ENCODE measurements at regions not wholly inside any gene's neighbourhood (a gene's known extent, or its start where the extent isn't known, plus 50 kb on each side); places are given as distances from the start of the nearest gene placed in this dataset.

GRCh38 chrX:97666890-97667289 lies 783.2 kb downstream of the RPA4 start:
- no peak overlapping the region for H3K4me3 ChIP-seq (ENCODE audit: low read length)
- H3K9me3 ChIP-seq (ENCODE audit: insufficient read depth, low read depth, low read length): no peaks in the 10 kb centered on the region
- H3K27me3 ChIP-seq (ENCODE audit: insufficient read depth, low read length): no peaks in the 10 kb centered on the region
- H3K36me3 ChIP-seq (ENCODE audit: insufficient read depth, low read depth, low read length): no peaks in the 10 kb centered on the region
- H3K27ac ChIP-seq (ENCODE audit: low read length): no peak overlapping the region
- no peaks in the 10 kb centered on the region for H3K4me1 ChIP-seq (ENCODE audit: insufficient read depth, low read length)
- no peak overlapping the region for H3K9ac ChIP-seq (ENCODE audit: low read depth, low read length)

GRCh38 chrX:97668126-97668525 lies 784.4 kb downstream of the RPA4 start:
- Histone ChIP-seq H3K36me3 (ENCODE audit: insufficient read depth, low read depth, low read length) (no peaks in the 10 kb centered on the region), H3K9me3 (ENCODE audit: insufficient read depth, low read depth, low read length) (no peaks in the 10 kb centered on the region), H3K4me1 (ENCODE audit: insufficient read depth, low read length) (no peaks in the 10 kb centered on the region), H3K4me3 (ENCODE audit: low read length) (no peak overlapping the region), H3K9ac (ENCODE audit: low read depth, low read length) (no peak overlapping the region), H3K27me3 (ENCODE audit: insufficient read depth, low read length) (no peaks in the 10 kb centered on the region), H3K27ac (ENCODE audit: low read length) (no peak overlapping the region)

GRCh38 chrX:97672138-97672537 lies 788.4 kb downstream of the RPA4 start:
- H3K9ac ChIP-seq (ENCODE audit: low read depth, low read length): no peak overlapping the region
- H3K9me3 ChIP-seq (ENCODE audit: insufficient read depth, low read depth, low read length): no peaks in the 10 kb centered on the region
- H3K27me3 ChIP-seq (ENCODE audit: insufficient read depth, low read length): no peaks in the 10 kb centered on the region
- H3K27ac ChIP-seq (ENCODE audit: low read length): no peak overlapping the region
- H3K4me1 ChIP-seq (ENCODE audit: insufficient read depth, low read length): no peaks in the 10 kb centered on the region
- no peaks in the 10 kb centered on the region for H3K36me3 ChIP-seq (ENCODE audit: insufficient read depth, low read depth, low read length)
- no peak overlapping the region for H3K4me3 ChIP-seq (ENCODE audit: low read length)

GRCh38 chrX:97672608-97673007 lies 788.9 kb downstream of the RPA4 start:
- no peaks in the 10 kb centered on the region for H3K9me3 ChIP-seq (ENCODE audit: insufficient read depth, low read depth, low read length)
- H3K9ac ChIP-seq (ENCODE audit: low read depth, low read length): no peak overlapping the region
- H3K36me3 ChIP-seq (ENCODE audit: insufficient read depth, low read depth, low read length): no peaks in the 10 kb centered on the region
- no peak overlapping the region for H3K27ac ChIP-seq (ENCODE audit: low read length)
- no peaks in the 10 kb centered on the region for H3K27me3 ChIP-seq (ENCODE audit: insufficient read depth, low read length)
- no peak overlapping the region for H3K4me3 ChIP-seq (ENCODE audit: low read length)
- H3K4me1 ChIP-seq (ENCODE audit: insufficient read depth, low read length): no peaks in the 10 kb centered on the region

- H3K36me3 ChIP-seq (ENCODE audit: insufficient read depth, low read depth, low read length): no peaks in the 10 kb centered on the region
- H3K9me3 ChIP-seq (ENCODE audit: insufficient read depth, low read depth, low read length): no peaks in the 10 kb centered on the region
- no peaks in the 10 kb centered on the region for H3K4me1 ChIP-seq (ENCODE audit: insufficient read depth, low read length)
- H3K27me3 ChIP-seq (ENCODE audit: insufficient read depth, low read length): no peaks in the 10 kb centered on the region
- no peak overlapping the region for H3K4me3 ChIP-seq (ENCODE audit: low read length)
- no peak overlapping the region for H3K9ac ChIP-seq (ENCODE audit: low read depth, low read length)
- H3K27ac ChIP-seq (ENCODE audit: low read length): no peak overlapping the region
Observed at GRCh38 chrX:97673135-97673534, 789.4 kb downstream of the RPA4 start.

- no peaks in the 10 kb centered on the region for H3K27me3 ChIP-seq (ENCODE audit: insufficient read depth, low read length)
- H3K4me1 ChIP-seq (ENCODE audit: insufficient read depth, low read length): no peaks in the 10 kb centered on the region; the same call in 1 of the 2 replicates
- no peaks in the 10 kb centered on the region for H3K36me3 ChIP-seq (ENCODE audit: insufficient read depth, low read depth, low read length)
- H3K9ac ChIP-seq (ENCODE audit: low read depth, low read length): no peak overlapping the region
- H3K27ac ChIP-seq (ENCODE audit: low read length): no peak overlapping the region
- H3K9me3 ChIP-seq (ENCODE audit: insufficient read depth, low read depth, low read length): no peaks in the 10 kb centered on the region
- H3K4me3 ChIP-seq (ENCODE audit: low read length): no peak overlapping the region
Observed at GRCh38 chrX:97682991-97683840, 799.5 kb downstream of the RPA4 start.

- Histone ChIP-seq H3K27me3 (ENCODE audit: insufficient read depth, low read length) (no peaks in the 10 kb centered on the region), H3K4me3 (ENCODE audit: low read length) (no peak overlapping the region), H3K9ac (ENCODE audit: low read depth, low read length) (no peak overlapping the region), H3K36me3 (ENCODE audit: insufficient read depth, low read depth, low read length) (no peaks in the 10 kb centered on the region), H3K4me1 (ENCODE audit: insufficient read depth, low read length) (no peaks in the 10 kb centered on the region; the same call in 1 of the 2 replicates), H3K9me3 (ENCODE audit: insufficient read depth, low read depth, low read length) (no peaks in the 10 kb centered on the region), H3K27ac (ENCODE audit: low read length) (no peak overlapping the region)
Observed at GRCh38 chrX:97685753-97686152, 802.0 kb downstream of the RPA4 start.

- no peak overlapping the region for H3K9ac ChIP-seq (ENCODE audit: low read depth, low read length)
- no peaks in the 10 kb centered on the region for H3K27me3 ChIP-seq (ENCODE audit: insufficient read depth, low read length)
- H3K4me3 ChIP-seq (ENCODE audit: low read length): no peak overlapping the region
- no peaks in the 10 kb centered on the region for H3K36me3 ChIP-seq (ENCODE audit: insufficient read depth, low read depth, low read length)
- H3K4me1 ChIP-seq (ENCODE audit: insufficient read depth, low read length): peaks cover 3% of the 10 kb centered on the region
- no peaks in the 10 kb centered on the region for H3K9me3 ChIP-seq (ENCODE audit: insufficient read depth, low read depth, low read length)
- H3K27ac ChIP-seq (ENCODE audit: low read length): no peak overlapping the region
Observed at GRCh38 chrX:97691901-97692455, 808.3 kb downstream of the RPA4 start.

GRCh38 chrX:97692575-97692974 lies 808.9 kb downstream of the RPA4 start:
- Histone ChIP-seq H3K4me1 (ENCODE audit: insufficient read depth, low read length) (peaks cover 3% of the 10 kb centered on the region), H3K36me3 (ENCODE audit: insufficient read depth, low read depth, low read length) (no peaks in the 10 kb centered on the region), H3K9ac (ENCODE audit: low read depth, low read length) (no peak overlapping the region), H3K27ac (ENCODE audit: low read length) (no peak overlapping the region), H3K4me3 (ENCODE audit: low read length) (no peak overlapping the region), H3K27me3 (ENCODE audit: insufficient read depth, low read length) (no peaks in the 10 kb centered on the region), H3K9me3 (ENCODE audit: insufficient read depth, low read depth, low read length) (no peaks in the 10 kb centered on the region)

- H3K27ac ChIP-seq (ENCODE audit: low read length): no peak overlapping the region
- no peaks in the 10 kb centered on the region for H3K36me3 ChIP-seq (ENCODE audit: insufficient read depth, low read depth, low read length)
- no peaks in the 10 kb centered on the region for H3K27me3 ChIP-seq (ENCODE audit: insufficient read depth, low read length)
- H3K4me1 ChIP-seq (ENCODE audit: insufficient read depth, low read length): no peaks in the 10 kb centered on the region; the same call in 1 of the 2 replicates
- no peaks in the 10 kb centered on the region for H3K9me3 ChIP-seq (ENCODE audit: insufficient read depth, low read depth, low read length)
- no peak overlapping the region for H3K9ac ChIP-seq (ENCODE audit: low read depth, low read length)
- H3K4me3 ChIP-seq (ENCODE audit: low read length): no peak overlapping the region
Observed at GRCh38 chrX:97700547-97700946, 816.8 kb downstream of the RPA4 start.

- H3K36me3 ChIP-seq (ENCODE audit: insufficient read depth, low read depth, low read length): no peaks in the 10 kb centered on the region
- no peaks in the 10 kb centered on the region for H3K27me3 ChIP-seq (ENCODE audit: insufficient read depth, low read length)
- H3K9ac ChIP-seq (ENCODE audit: low read depth, low read length): no peak overlapping the region
- H3K9me3 ChIP-seq (ENCODE audit: insufficient read depth, low read depth, low read length): no peaks in the 10 kb centered on the region
- H3K27ac ChIP-seq (ENCODE audit: low read length): no peak overlapping the region
- no peaks in the 10 kb centered on the region for H3K4me1 ChIP-seq (ENCODE audit: insufficient read depth, low read length)
- H3K4me3 ChIP-seq (ENCODE audit: low read length): no peak overlapping the region
Observed at GRCh38 chrX:97704474-97704873, 820.8 kb downstream of the RPA4 start.

- H3K9me3 ChIP-seq (ENCODE audit: insufficient read depth, low read depth, low read length): no peaks in the 10 kb centered on the region
- no peak overlapping the region for H3K9ac ChIP-seq (ENCODE audit: low read depth, low read length)
- H3K4me1 ChIP-seq (ENCODE audit: insufficient read depth, low read length): no peaks in the 10 kb centered on the region
- no peak overlapping the region for H3K27ac ChIP-seq (ENCODE audit: low read length)
- H3K4me3 ChIP-seq (ENCODE audit: low read length): no peak overlapping the region
- H3K27me3 ChIP-seq (ENCODE audit: insufficient read depth, low read length): no peaks in the 10 kb centered on the region
- no peaks in the 10 kb centered on the region for H3K36me3 ChIP-seq (ENCODE audit: insufficient read depth, low read depth, low read length)
Observed at GRCh38 chrX:97704881-97705280, 821.2 kb downstream of the RPA4 start.
